Heart right ventricle (tissue), 16 donors: ENCODE measurements at regions not wholly inside any gene's neighbourhood (a gene's known extent, or its start where the extent isn't known, plus 50 kb on each side); places are given as distances from the start of the nearest gene placed in this dataset.

Experiments used
- ATAC-seq, 8 donors: fragments of 200-7000 bp; cut with Tn5 transposase; one replicate each; pipeline ENCODE4 v1.9.1; 2020; ENCODE audit warnings: mild to moderate bottlenecking in 8 of 8, moderate library complexity in 8 of 8, moderate number of reproducible peaks in 1 of 8
- DNase-seq, 2 donors: peaks; one replicate each; pipeline ENCODE4 v3.0.0-alpha.2; 2020
- H3K27ac ChIP-seq, 10 donors: fragments of 200-600 bp; sonication (generic) in 2 of 10; one replicate each; pipeline versions ENCODE4 v1.5.0 to v1.8.0; 2020 to 2022; ENCODE audit warnings: mild to moderate bottlenecking in 3 of 10
- H3K27me3 ChIP-seq, 7 donors: fragments of 200-600 bp; one replicate each; pipeline ENCODE4 v1.8.0; 2021 to 2022; ENCODE audit warnings: mild to moderate bottlenecking in 2 of 7
- H3K36me3 ChIP-seq, 9 donors: fragments of 200-600 bp; sonication (generic) in 1 of 9; one replicate each; pipeline versions ENCODE4 v1.5.0 to v1.8.0; 2020 to 2022; ENCODE audit warnings: mild to moderate bottlenecking in 2 of 9
- H3K4me1 ChIP-seq, 9 donors: fragments of 200-600 bp; sonication (generic) in 1 of 9; one replicate each; pipeline versions ENCODE4 v1.5.0 to v1.8.0; 2020 to 2022; ENCODE audit warnings: mild to moderate bottlenecking in 4 of 9
- H3K4me3 ChIP-seq, 10 donors: fragments of 200-600 bp; sonication (generic) in 2 of 10; one replicate each; pipeline versions ENCODE4 v1.5.0 to v1.8.0; 2020 to 2022; ENCODE audit warnings: mild to moderate bottlenecking in 7 of 10, moderate library complexity in 2 of 10
- H3K9me3 ChIP-seq, 11 donors: fragments of 200-600 bp in 10 of 11; sonication (generic) in 2 of 11; one replicate each; pipeline versions ENCODE4 v1.5.0 to v1.8.0; 2013 to 2022; ENCODE audit warnings: mild to moderate bottlenecking in 2 of 11, control low read depth in 1 of 11, moderate library complexity in 1 of 11
- CTCF ChIP-seq, 9 donors: fragments of 200-600 bp; sonication (generic) in 2 of 9; IDR thresholded peaks; one replicate each; pipeline versions ENCODE4 v1.5.0 to v1.8.0; 2021 to 2022; ENCODE audit warnings: antibody characterized with exemption in 9 of 9, mild to moderate bottlenecking in 5 of 9, moderate library complexity in 1 of 9
- WGBS, 2 donors: extraction: QIAGEN DNeasy Blood & Tissue Kit; methylation state at CpG; one replicate each; pipeline ENCODE4 v1.1.7; 2013; ENCODE audit warnings: inconsistent platforms in 1 of 2; 5-methylcytosine and 5-hydroxymethylcytosine counted together
- intact Hi-C, 10 donors: fragments of 100-400 bp; cut with DNase I; formaldehyde crosslinking; loops; one replicate each; pipeline versions ENCODE4 v1.11.1 to v1.14.2; 2022
- donor health status: Arrhythmogenic right ventricular cardiomyopathy.
- donor health status: ischemic (EF 13 %, LVEDD 7.1; RV severe dilation, severe dysfunction).
- donor health status: healthy with polysubstance abuse.
- donor health status: DM: no; HTN: yes; CAD: no.
- donor health status: DM: no; HTN: no; CAD: no.
- donor health status: ischemic (EF 25% LVEDD 6.9; RV normal size, moderate dysfunction).
- donor health status: ischemic (EF 25% LVEDD 5.7; RV mildly dilated, moderate dysfunction).
- donor health status: healthy.
- donor health status: DM: yes; HTN: yes; CAD: no.
- donor health status: Ischemic cardiomyopathy.
- donor health status: ischemic (EF 35%, LVEDD 5.7; RV mildly dilated, moderate dysfunction).
- donor health status: nonischemic (EF 11% LVEDD 7.7; RV severe dilation, severe dysfunction).
- donor health status: DM: yes; HTN: yes; CAD: no.
- donor health status: PGD.
- donor health status: ischemic (EF 29% LVEDD 5.4; RV normal size, mild dysfunction).
- donor health status: nonischemic (EF 23%, LVEDD 6.1; RV moderate dilation, normal function).

- H3K4me3 ChIP-seq = no peak overlapping the region
- WGBS, 2 donors = 78 to 85% methylated on average over 9 of the region's 9 CpGs
- H3K9me3 ChIP-seq = peaks cover 0 to 40% (median 8%) of the 10 kb centered on the region in 11 donors
- H3K36me3 ChIP-seq = no peaks in the 10 kb centered on the region
- TF ChIP-seq CTCF (IDR thresholded peaks at IDR 0.05) = no peak
- intact Hi-C loops = no loop called here
- DNase-seq (no peak), ATAC-seq (no peak)
- H3K27ac ChIP-seq = no peak overlapping the region
- H3K27me3 ChIP-seq = peaks cover 0 to 5% (median 0%) of the 10 kb centered on the region in 7 donors
- no peaks in the 10 kb centered on the region for H3K4me1 ChIP-seq
These were observed 117.2 kb upstream of the LYZL1 start for GRCh38 chr10:29171717-29172116.

- no peaks in the 10 kb centered on the region for H3K36me3 ChIP-seq
- no peak for TF ChIP-seq CTCF (IDR thresholded peaks at IDR 0.05)
- no peaks in the 10 kb centered on the region for H3K4me1 ChIP-seq
- DNase-seq (no peak), ATAC-seq (no peak)
- intact Hi-C loops = no loop called here
- H3K9me3 ChIP-seq = peaks cover 0 to 23% (median 8%) of the 10 kb centered on the region in 11 donors
- H3K4me3 ChIP-seq = no peak overlapping the region
- no peak overlapping the region for H3K27ac ChIP-seq
- peaks cover 0 to 5% (median 0%) of the 10 kb centered on the region in 7 donors for H3K27me3 ChIP-seq
- WGBS, 2 donors = 86 to 89% methylated on average over 2 of the region's 2 CpGs
These were observed 114.5 kb upstream of the LYZL1 start for GRCh38 chr10:29174389-29174788.

GRCh38 chr10:29176845-29177832 is 111.7 kb upstream of the LYZL1 start:
- intact Hi-C loops = no loop called here
- ATAC-seq (no peak), DNase-seq (no peak)
- WGBS, 2 donors = 46 to 58% methylated on average over 7 of the region's 7 CpGs
- H3K27me3 ChIP-seq = peaks cover 0 to 12% (median 0%) of the 10 kb centered on the region in 7 donors
- no peak for TF ChIP-seq CTCF (IDR thresholded peaks at IDR 0.05)
- no peaks in the 10 kb centered on the region for H3K9me3 ChIP-seq
- no peak overlapping the region for H3K4me3 ChIP-seq
- no peaks in the 10 kb centered on the region for H3K4me1 ChIP-seq
- no peak overlapping the region for H3K27ac ChIP-seq
- H3K36me3 ChIP-seq = no peaks in the 10 kb centered on the region

GRCh38 chr10:29181936-29182335 is 106.9 kb upstream of the LYZL1 start:
- Histone ChIP-seq H3K27ac (no peak overlapping the region), H3K4me3 (no peak overlapping the region), H3K4me1 (no peaks in the 10 kb centered on the region), H3K9me3 (no peaks in the 10 kb centered on the region), H3K36me3 (no peaks in the 10 kb centered on the region), H3K27me3 (peaks cover 0 to 7% (median 0%) of the 10 kb centered on the region in 7 donors)
- ATAC-seq = no peak
- DNase-seq = no peak
- no peak for TF ChIP-seq CTCF (IDR thresholded peaks at IDR 0.05)
- intact Hi-C loops = no loop called here
- WGBS, 2 donors = 68 to 69% methylated on average over 6 of the region's 6 CpGs
